ENCODE measurements at regions not wholly inside any gene's neighbourhood (a gene's known extent, or its start where the extent isn't known, plus 50 kb on each side); places are given as distances from the start of the nearest gene placed in this dataset.

DNA sequence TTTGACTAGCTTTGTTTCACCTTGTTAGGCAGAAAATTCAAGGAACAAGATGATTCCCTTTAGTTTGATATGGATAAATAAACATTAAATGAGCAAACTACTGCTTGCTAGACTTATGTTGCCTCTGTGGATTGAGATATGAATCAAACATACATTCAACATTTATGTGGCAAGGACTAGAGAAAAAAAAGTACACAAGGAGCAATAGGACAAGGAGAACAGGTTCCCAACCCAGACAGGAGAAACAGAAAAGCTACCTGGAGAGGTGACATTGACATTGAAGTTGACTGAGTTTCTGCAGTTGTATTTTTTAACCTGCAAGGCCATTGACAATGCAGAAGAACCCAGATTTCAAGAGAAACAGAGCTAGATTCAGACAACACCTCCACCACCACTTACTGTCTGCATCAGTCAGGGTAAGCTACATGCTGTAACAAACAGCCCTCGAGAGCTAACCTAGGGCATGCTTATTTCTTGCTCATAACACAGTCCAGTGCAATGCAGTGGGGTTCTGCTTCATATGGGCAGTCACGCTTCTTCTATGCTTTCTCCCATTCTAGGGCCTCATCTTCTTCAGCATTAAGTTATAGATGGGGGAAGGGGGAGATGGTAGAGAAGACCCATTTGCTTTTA, 180.9 kb upstream of the LYZL1 start:
- TF ChIP-seq POLR2AphosphoS5 (IDR thresholded peaks at IDR 0.05; ENCODE audit: low read depth, low read length) (no peak), TCF7L2 (IDR thresholded peaks at IDR 0.05; ENCODE audit: low read depth, low read length) (no peak)
- TF ChIP-seq, protein P1, sequence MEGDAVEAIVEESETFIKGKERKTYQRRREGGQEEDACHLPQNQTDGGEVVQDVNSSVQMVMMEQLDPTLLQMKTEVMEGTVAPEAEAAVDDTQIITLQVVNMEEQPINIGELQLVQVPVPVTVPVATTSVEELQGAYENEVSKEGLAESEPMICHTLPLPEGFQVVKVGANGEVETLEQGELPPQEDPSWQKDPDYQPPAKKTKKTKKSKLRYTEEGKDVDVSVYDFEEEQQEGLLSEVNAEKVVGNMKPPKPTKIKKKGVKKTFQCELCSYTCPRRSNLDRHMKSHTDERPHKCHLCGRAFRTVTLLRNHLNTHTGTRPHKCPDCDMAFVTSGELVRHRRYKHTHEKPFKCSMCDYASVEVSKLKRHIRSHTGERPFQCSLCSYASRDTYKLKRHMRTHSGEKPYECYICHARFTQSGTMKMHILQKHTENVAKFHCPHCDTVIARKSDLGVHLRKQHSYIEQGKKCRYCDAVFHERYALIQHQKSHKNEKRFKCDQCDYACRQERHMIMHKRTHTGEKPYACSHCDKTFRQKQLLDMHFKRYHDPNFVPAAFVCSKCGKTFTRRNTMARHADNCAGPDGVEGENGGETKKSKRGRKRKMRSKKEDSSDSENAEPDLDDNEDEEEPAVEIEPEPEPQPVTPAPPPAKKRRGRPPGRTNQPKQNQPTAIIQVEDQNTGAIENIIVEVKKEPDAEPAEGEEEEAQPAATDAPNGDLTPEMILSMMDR (IDR thresholded peaks at IDR 0.05) = no peak
- TF ChIP-seq, protein P2, sequence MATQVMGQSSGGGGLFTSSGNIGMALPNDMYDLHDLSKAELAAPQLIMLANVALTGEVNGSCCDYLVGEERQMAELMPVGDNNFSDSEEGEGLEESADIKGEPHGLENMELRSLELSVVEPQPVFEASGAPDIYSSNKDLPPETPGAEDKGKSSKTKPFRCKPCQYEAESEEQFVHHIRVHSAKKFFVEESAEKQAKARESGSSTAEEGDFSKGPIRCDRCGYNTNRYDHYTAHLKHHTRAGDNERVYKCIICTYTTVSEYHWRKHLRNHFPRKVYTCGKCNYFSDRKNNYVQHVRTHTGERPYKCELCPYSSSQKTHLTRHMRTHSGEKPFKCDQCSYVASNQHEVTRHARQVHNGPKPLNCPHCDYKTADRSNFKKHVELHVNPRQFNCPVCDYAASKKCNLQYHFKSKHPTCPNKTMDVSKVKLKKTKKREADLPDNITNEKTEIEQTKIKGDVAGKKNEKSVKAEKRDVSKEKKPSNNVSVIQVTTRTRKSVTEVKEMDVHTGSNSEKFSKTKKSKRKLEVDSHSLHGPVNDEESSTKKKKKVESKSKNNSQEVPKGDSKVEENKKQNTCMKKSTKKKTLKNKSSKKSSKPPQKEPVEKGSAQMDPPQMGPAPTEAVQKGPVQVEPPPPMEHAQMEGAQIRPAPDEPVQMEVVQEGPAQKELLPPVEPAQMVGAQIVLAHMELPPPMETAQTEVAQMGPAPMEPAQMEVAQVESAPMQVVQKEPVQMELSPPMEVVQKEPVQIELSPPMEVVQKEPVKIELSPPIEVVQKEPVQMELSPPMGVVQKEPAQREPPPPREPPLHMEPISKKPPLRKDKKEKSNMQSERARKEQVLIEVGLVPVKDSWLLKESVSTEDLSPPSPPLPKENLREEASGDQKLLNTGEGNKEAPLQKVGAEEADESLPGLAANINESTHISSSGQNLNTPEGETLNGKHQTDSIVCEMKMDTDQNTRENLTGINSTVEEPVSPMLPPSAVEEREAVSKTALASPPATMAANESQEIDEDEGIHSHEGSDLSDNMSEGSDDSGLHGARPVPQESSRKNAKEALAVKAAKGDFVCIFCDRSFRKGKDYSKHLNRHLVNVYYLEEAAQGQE (IDR thresholded peaks at IDR 0.05; ENCODE audit: insufficient read depth in 1 of 2, low read depth in 2 of 2, low read length in 1 of 2) = no peak

Data from Panc1 (cell line).